GM19239 (cell line): ENCODE measurements at regions not wholly inside any gene's neighbourhood (a gene's known extent, or its start where the extent isn't known, plus 50 kb on each side); places are given as distances from the start of the nearest gene placed in this dataset.

Source experiments
- DNase-seq: peaks from one replicate; pipeline ENCODE4 v3.0.0; 2011; ENCODE audit warnings: low spot score; ENCODE audit not compliant: insufficient read length
- FAIRE-seq: peaks from 2 replicates; lab custom pipeline; 2011; peaks lifted over from hg19 to GRCh38; lab: Jason Lieb, UNC

DNA sequence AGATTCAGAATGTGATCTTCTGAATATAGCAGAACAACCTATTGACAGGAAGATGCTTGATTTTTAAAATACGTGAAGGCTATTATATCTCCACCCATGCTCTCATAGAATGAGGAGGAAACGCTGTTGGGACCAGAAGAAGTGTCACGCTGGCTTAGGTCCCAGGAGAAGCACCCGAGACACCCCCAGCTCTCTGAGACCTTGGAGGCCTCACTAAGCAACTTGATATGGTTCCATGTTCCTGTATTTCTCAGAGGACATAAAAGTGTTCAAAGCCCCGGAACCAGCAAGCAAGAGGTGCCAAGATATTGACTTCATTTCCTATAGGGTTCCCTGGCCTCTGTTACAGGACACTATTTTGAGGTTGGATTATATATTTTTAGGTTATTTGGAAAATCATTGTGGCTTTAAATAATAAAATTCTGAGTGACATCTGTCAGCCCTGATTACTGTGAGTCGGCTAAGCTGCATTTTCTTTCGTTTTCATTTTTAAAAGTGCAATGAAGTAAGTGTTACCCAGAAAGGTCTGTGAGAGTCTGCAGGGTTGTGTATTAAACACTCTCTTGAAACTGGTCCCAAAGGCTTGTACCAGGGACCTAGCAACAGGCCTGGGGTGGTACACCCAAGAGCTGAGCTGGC lies 400.0 kb downstream of the SOX9 start:
- no peak for FAIRE-seq
- no peak for DNase-seq

DNA sequence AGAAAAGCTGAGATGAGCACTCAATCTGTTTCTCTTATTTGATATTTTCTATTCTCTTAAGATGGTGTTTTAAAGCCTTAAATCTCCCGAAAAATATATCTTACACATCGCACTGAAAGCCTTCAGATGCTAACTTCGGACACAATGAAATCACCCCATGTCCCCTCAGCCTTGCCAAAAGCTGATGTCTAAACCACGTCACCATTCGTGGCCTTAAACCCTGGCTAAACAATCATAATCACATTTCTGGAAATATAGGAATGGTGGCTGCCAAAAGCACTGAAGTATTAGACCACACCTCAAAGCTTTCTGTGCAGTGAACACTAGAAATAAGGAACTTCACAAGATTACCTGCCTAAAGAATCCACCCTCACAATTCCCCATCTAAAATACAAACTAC lies 402.7 kb downstream of the SOX9 start:
- FAIRE-seq: no peak
- no peak for DNase-seq

DNA sequence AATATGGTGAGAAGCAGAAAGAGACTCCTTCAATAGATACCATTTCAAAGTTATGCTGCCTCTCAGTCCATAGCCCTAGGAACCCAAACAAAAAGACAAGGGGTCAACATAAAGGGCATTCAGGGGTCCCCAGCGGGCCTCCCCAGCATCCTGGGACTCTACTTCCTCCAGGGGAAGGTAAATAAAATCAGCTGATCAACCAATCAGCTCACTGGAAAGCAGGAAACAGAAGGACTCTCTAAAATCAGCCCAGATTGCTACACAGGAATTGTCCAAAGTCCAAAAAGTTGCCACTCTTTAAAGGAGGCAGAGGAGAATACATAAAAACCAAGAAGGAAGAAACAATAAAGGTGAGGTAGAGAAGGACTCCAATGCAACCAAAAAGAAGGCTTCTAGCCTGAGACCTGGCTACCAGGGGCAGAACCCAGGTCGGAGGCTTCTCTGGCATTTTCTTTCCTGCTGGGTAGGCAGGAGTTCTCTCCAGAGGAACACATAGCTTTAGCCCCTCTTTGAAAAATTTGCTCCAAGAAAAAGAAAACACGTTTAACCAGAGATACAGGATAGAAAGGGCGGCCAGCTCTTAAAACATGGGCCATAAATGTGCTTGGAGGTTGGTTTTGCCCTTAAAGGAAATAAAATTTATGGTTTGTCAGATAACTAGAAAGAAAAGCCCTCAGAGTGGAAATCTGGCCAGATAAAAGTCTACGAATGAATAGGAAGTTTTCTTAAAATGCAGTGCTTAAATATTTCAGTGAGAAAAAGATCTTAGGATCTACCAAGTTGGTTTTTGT lies 404.6 kb downstream of the SOX9 start:
- DNase-seq (no peak), FAIRE-seq (no peak)

DNA sequence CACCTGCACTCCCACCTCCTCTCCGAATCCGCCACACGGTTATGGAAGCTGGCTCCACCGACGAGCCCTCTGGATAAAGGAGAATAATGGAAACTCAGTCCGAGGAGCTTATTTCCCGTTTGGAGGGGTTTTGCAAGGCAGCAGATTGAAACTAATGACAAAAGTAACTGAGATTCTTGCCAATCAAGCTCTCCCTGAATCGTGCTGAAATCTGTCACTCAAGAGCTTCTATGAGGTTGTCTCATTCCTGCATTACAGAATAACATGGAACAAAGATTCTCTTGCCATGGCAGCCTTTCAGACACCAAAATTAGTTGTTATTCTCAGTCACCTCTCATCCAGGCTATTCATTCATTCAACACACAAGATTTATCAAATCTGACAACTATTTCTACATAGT lies 405.9 kb downstream of the SOX9 start:
- DNase-seq: no peak
- FAIRE-seq: no peak

DNA sequence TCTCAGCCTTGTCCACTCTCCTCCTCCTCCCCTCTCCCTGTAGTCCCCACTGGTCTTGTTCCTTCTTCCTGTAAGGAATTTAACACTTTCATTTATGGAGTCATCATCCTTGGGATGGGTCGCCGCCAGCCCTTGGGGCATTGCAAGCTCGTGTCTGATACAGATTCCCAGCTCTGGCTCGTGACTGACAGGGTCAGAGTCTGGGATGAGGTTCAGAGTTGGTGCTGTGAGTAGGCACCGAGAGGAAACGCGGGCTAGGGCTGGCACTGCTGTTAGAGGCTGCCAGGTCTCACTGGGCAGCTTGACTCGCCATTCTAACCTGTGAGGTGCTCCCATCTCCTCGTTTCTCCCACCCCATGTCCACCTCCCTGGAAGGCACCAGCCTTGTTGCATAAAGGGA lies 407.0 kb downstream of the SOX9 start:
- DNase-seq: no peak
- no peak for FAIRE-seq

DNA sequence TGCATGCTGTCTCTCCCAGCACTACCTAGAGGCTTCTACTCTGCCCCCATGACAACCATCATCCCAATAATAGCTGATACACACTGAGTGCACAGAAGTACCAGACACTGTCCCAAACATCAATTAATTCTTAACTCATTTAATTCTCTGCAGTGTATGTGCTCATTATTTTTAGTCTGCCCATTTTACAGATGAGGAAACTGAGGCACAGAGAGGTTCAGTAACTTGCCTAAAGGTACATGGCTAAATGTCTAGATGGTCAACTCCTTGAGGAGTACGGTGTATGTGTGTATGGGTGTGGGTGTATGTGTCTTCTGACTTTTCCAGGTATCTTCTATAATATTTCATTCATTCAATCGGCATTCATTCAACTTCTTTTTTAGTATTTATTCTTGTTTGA lies 407.9 kb downstream of the SOX9 start:
- no peak for FAIRE-seq
- DNase-seq: no peak

DNA sequence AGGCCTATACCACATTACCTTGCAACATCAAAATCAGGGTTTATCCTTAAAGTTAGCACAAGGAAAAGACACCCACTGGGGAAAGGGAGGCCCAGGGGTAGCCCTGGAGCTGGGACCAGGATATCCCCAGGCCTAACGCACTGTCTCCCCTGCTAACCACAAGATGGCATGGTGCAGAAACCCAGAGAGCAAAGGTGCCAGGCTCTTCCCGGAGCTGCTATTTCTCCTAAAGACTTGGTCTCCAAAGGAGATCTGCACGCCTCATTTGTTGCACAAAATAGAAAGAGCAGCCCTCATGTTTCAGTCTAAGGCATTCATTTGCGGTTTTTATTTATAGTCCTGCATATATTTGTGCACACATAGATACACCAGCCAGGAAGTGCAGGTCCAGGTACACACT lies 408.6 kb downstream of the SOX9 start:
- DNase-seq (no peak), FAIRE-seq (no peak)

DNA sequence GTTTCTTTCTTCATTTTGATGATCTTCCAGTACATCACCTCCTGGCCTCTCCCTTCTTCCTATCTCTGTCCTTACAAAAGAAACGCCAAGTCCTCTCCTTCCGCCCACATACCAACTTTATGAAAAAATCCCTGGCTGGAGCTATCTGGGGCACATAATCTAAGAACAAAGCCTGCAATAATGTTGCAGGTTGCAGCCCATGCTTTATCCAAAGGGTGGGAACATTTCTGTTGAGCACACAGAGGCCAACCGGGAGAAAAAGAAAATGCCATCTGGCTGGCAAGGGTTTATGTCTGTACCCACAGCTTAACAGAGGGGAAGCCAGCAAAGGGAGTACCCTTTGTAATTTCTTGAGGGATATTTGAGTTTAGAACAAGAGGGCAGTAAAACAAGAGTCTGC lies 409.6 kb downstream of the SOX9 start:
- FAIRE-seq (no peak), DNase-seq (no peak)

DNA sequence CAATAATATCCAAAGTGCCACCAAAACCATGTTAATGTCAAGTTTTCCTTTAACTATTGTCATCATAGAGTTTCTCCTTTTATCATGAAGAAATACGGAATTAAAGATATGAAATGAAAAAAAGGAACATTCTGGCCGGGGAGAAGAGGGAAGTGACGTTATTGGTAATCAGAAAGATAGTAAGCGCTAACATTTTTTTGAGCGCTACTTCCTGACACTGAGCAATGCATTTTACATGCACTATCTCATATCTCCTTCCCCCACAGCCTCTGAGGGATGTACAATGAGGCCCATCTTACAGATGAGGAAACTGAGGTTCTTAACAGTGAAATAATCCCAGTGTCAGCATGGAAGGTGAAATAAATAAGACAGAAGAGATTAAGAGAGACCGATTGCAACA lies 410.9 kb downstream of the SOX9 start:
- no peak for FAIRE-seq
- DNase-seq: no peak

DNA sequence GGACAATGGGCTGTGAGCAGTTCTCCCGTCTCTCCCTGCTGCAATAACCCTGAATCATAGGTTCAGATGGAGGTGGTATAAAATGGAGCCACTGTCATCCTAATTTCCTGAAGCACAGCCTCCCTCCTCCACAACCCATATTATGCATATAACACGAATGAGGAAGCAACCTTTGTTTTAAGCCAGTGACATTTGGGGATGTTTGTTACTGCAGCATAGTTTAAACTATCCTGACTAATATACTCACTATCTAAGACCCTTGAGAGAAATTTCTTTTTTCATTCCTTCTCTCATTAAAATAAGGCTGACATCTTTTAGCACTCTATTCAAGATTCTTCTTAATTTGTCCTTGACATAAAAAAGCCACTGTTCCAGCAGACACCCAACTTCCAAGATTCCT lies 413.4 kb downstream of the SOX9 start:
- DNase-seq (no peak), FAIRE-seq (no peak)

DNA sequence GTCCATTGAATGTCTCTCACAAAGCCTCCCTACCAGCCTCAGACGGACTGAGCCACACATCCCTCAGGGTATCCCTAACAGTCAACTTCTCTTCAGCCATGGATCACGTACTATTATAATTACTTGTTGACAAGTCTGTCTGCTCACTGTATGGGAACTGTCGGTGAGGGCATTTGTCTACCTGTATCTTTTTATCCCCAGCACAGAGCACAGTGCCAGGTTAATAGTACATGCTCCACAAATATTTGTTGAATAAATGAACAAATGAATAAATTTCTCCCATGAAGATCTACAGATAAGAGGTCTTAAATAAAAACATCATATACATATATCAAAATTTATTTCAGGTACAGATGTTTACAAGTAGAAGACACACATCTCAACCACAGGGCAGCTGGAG lies 414.0 kb downstream of the SOX9 start:
- DNase-seq: no peak
- no peak for FAIRE-seq

DNA sequence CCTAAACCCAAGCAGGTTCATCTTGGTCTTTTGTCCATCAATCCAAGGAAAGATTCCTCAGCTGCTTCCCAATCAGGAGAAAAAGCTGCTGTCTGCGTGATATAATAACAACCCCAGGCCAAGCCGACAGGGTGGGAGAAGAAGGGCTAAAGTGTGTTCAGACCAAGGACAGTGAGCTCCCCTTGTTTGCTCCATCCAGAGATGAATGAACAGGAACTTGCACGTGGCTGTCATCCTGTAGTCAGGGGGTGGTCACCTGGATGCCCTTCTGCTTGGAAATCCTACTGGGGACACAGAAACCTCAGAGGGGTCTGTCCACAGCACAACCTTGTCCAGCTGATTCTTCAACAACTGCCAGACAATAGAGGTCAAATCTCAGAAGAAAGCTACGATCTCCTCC lies 414.5 kb downstream of the SOX9 start:
- FAIRE-seq: no peak
- no peak for DNase-seq

DNA sequence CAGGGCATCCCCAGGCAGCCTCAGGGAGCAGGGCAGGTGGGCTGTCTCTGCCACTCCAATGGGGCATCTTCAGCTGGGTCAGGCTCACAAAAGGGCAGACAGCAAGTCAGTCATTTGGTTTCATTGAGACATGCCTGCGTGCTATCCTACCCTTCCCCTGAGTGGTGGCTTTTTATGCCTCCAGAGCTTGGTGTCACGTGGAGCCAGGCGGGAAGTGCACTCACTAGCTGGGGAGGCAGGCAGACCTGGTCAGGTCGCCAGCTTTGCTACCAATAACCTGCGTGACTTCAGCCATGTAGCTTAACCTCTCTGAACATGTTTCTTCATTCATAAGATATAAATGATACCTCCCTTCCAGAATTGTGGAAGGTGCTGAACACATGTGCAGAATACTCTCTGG lies 415.0 kb downstream of the SOX9 start:
- FAIRE-seq (no peak), DNase-seq (no peak)

DNA sequence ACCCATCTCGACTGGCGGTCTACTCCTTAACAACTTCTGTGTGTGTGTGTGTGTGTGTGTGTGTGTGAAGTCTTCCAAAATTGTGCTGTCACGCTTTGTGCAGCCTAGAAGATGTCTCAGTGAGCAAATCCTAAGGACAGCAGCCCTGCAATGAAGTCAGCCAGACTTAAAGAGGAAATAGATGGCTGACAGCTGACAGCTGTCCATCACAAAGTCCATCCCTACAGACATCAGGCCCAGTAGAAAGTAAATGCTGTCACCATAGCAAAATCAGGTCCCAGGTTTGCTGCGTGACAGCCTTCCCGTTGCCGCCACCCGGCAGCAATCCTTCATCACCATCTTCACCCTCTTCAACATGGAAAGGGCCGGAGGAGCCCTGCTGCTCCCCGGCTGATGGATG lies 416.0 kb downstream of the SOX9 start:
- no peak for FAIRE-seq

DNA sequence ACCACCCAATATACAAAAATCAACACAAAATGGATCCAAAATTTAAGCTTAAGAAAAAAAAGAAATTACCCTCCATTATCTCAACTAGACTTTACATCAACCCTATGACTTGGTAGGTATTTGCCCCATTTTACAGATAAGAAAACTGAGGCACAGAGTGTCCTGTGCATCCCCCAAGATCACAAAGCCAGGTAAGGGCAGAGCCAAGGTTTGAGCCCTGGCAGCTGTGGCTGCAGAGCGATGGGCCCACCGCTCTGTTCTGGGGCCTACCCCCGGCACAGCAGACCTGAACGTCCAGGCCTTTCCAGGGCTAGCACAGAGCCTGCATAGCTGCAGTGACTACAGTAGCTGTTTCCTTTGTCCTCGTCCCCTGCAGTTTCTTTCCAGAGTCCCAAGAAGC lies 417.6 kb downstream of the SOX9 start:
- FAIRE-seq: no peak
- no peak for DNase-seq

More for the DNA sequence above, 416.0 kb downstream of the SOX9 start:
- no peak for DNase-seq

DNA sequence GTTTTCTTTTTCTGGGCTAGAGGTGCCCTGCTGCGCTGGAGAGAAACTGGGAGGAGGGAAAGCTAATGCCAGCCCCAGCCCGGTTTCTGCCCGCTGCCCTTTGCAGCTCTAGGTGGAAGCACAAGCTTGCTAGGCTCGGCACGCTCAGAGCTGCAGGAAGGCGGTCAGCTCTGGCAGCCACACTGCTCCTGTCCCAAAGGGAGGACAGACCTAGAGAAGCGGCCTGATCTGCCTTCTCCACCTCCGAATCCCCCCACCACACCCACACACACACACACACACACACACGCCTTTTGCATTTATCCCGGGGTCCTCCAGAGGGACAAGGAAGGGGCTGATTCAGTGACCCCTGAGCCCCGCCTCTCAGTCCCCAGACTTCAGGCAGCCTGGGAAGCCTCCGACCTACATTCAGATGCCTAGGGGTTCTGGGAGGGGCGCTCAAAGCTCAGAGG lies 418.1 kb downstream of the SOX9 start:
- no peak for DNase-seq
- FAIRE-seq: no peak

DNA sequence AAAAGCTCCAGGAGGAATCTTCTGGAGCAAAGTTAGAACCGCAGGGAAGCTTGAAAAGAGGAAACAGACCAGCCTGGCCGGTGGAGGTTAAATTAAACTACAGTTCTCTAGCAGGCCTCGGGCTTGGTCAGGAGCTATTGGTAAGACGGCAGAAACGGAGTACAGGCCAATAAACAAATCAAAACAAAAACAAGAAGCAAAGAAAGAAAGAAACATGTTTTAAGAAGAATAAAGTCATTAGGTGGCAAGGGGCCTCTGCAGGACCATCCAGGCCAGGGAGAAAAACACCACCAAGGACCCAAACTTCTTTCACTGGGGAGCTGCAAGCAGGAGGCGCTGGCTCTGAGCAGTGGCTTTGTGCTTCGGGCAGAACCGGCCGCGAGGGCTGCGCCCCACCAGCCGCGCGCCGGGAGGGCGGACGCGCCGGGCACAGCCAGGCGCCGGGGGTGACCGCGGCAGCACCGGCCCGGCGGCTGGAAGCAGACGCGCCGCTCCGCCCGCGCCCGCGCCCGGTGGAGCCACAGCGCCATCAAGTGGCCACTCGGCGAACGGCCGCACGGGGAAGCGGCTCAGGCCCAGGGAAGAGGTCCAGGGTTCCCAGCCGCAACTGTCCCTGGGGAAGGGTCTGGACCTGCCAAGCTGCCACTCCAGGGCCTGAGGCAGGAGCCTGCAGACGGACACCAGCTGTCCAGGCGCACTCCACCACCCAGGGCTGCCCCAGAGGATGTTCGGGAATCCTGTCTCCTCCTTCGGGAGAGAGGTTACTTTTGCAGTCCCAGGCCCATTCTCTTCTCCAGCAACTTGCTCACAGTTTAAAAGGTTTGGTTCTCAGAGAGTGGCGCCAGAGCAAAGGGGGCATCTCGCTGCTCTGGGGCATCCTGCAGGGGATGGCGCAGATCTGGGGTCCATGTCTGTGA lies 419.4 kb downstream of the SOX9 start:
- peak; percentile 40 for FAIRE-seq
- DNase-seq: peak; percentile 87

DNA sequence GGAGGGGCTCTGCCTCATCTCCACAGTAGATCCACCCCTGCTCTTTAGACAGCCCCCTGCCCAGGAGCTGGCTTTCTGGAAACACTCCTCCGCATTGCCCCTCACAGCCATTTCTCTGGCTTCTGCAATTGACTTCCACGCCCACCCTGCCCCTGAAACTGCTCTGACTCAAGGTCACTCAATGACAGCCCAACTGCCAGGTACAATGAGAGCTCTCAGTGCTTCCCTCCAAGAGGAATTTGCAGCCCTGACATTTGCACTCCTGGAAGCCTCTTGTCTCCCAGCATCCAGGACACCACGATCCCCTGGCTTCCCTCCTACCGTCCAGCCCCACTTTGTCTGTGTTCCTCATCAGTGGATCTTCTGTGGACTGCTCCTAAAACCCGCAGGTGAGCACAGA lies 421.5 kb downstream of the SOX9 start:
- FAIRE-seq (no peak), DNase-seq (no peak)

DNA sequence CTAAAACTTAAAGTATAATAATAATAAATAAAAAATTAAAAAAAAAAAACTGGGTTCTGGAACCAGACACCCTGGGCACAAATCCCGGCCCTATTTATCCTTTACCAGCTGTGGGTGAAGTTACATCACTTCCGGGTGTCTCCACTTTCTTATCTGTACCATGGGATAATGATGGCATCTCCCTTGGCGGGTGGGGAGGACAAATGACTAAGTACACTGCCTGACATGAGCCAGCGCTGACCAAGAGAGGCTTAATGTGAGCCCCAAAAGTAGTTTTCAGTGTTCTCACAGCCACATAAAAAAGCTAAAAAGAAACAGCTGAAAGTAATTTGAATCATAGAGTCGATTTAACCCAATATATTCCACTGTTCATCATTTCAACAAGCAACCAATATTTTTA lies 424.9 kb downstream of the SOX9 start:
- FAIRE-seq: no peak
- DNase-seq: no peak

DNA sequence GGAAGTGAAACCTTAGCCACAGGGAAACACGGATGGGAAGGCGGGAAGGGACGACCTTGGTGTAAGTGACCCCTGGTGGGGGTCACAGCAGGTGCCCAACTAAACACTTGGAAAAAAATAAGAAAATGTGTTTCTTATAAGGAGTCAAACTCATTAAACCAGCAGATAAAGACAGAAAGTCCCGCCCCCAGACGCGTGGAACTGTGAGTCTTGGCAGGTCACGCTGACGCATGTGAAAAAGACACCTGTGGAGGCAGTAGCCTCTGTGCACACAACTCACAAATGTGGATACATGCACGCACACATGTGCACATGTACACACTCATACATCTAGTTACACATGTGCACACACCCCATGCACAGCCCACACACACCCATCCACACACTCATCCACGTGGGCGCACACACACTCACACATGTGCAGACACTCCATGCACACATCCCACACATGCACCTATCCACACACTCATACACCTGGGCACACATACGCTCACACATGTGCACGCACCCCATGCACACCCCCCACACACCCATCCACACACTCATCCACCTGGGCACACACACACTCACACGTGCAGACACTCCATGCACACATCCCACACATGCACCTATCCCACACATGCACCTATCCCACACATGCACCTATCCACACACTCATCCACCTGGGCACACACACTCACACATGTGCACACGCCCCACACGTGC lies 432.4 kb downstream of the SOX9 start:
- DNase-seq: no peak
- FAIRE-seq: no peak
